ENCODE measurements at regions not wholly inside any gene's neighbourhood (a gene's known extent, or its start where the extent isn't known, plus 50 kb on each side); places are given as distances from the start of the nearest gene placed in this dataset.

GRCh38 chr5:145708169-145708568, 127.0 kb downstream of the PRELID2 start:
- intact Hi-C loops (cut with DNase I): loop anchor here (10.0 kb wide), 1 partner anchor 337 kb away; no protein-coding TSS in a partner anchor

GRCh38 chr5:145704724-145705123, 130.4 kb downstream of the PRELID2 start:
- Histone ChIP-seq H3K4me3 (no peak overlapping the region), H3K4me1 (no peaks in the 10 kb centered on the region), H3K27me3 (no peaks in the 10 kb centered on the region), H3K9me3 (no peaks in the 10 kb centered on the region), H3K27ac (no peak overlapping the region), H3K36me3 (no peaks in the 10 kb centered on the region)
- no peak for DNase-seq (ENCODE audit: low spot score in 2 of 2)
- intact Hi-C loops (cut with DNase I): loop anchor here (10.0 kb wide), 1 partner anchor 340 kb away; no protein-coding TSS in a partner anchor
- no peak for TF ChIP-seq CTCF (IDR thresholded peaks at IDR 0.05)

More at GRCh38 chr5:145708169-145708568, 127.0 kb downstream of the PRELID2 start:
- no peaks in the 10 kb centered on the region for H3K27me3 ChIP-seq
- no peak for TF ChIP-seq CTCF (IDR thresholded peaks at IDR 0.05)
- DNase-seq (ENCODE audit: low spot score in 2 of 2): no peak
- no peaks in the 10 kb centered on the region for H3K36me3 ChIP-seq
- no peaks in the 10 kb centered on the region for H3K4me1 ChIP-seq
- no peaks in the 10 kb centered on the region for H3K9me3 ChIP-seq
- H3K27ac ChIP-seq: no peak overlapping the region
- no peak overlapping the region for H3K4me3 ChIP-seq

GRCh38 chr5:145703856-145704255, 131.3 kb downstream of the PRELID2 start:
- no peaks in the 10 kb centered on the region for H3K36me3 ChIP-seq
- no peak overlapping the region for H3K27ac ChIP-seq
- H3K9me3 ChIP-seq: no peaks in the 10 kb centered on the region
- no peaks in the 10 kb centered on the region for H3K4me1 ChIP-seq
- no peaks in the 10 kb centered on the region for H3K27me3 ChIP-seq
- no peak for TF ChIP-seq CTCF (IDR thresholded peaks at IDR 0.05)
- intact Hi-C loops (cut with DNase I): loop anchor here (10.0 kb wide), 1 partner anchor 341 kb away; no protein-coding TSS in a partner anchor
- H3K4me3 ChIP-seq: no peak overlapping the region
- DNase-seq (ENCODE audit: low spot score in 2 of 2): no peak

- DNase-seq (ENCODE audit: low spot score in 2 of 2): no peak
- intact Hi-C loops (cut with DNase I): loop anchor here (10.0 kb wide), 1 partner anchor 343 kb away; no protein-coding TSS in a partner anchor
- H3K4me3 ChIP-seq: no peak overlapping the region
- H3K27me3 ChIP-seq: no peaks in the 10 kb centered on the region
- no peaks in the 10 kb centered on the region for H3K4me1 ChIP-seq
- no peak overlapping the region for H3K27ac ChIP-seq
- H3K9me3 ChIP-seq: no peaks in the 10 kb centered on the region
- no peaks in the 10 kb centered on the region for H3K36me3 ChIP-seq
- TF ChIP-seq CTCF (IDR thresholded peaks at IDR 0.05): no peak
Observed at GRCh38 chr5:145701404-145701803, 133.7 kb downstream of the PRELID2 start.

- Histone ChIP-seq H3K27me3 (no peaks in the 10 kb centered on the region), H3K9me3 (no peaks in the 10 kb centered on the region), H3K4me1 (no peaks in the 10 kb centered on the region), H3K4me3 (no peak overlapping the region), H3K27ac (no peak overlapping the region), H3K36me3 (no peaks in the 10 kb centered on the region)
- TF ChIP-seq CTCF (IDR thresholded peaks at IDR 0.05): no peak
- intact Hi-C loops (cut with DNase I): loop anchor here (10.0 kb wide), 1 partner anchor 345 kb away; no protein-coding TSS in a partner anchor
- DNase-seq (ENCODE audit: low spot score in 2 of 2): no peak
Observed at GRCh38 chr5:145699846-145700245, 135.3 kb downstream of the PRELID2 start.

All from ascending aorta (tissue), 2 donors.